ENCODE measurements at regions not wholly inside any gene's neighbourhood (a gene's known extent, or its start where the extent isn't known, plus 50 kb on each side); places are given as distances from the start of the nearest gene placed in this dataset.

- H3K4me3 ChIP-seq (replicated peaks; ENCODE audit: insufficient read depth, low read length), result no peak overlapping the region
- no peak overlapping the region for H3K27ac ChIP-seq (replicated peaks)
- TF ChIP-seq GABPA (IDR thresholded peaks at IDR 0.05; ENCODE audit: low read depth) (no peak), CTCF (IDR thresholded peaks at IDR 0.05; ENCODE audit: insufficient read depth, low read length) (no peak), REST (IDR thresholded peaks at IDR 0.05; ENCODE audit: insufficient replicate concordance, low read depth) (no peak), POLR2AphosphoS5 (IDR thresholded peaks at IDR 0.05; ENCODE audit: low read depth) (no peak), SPI1 (IDR thresholded peaks at IDR 0.05; ENCODE audit: borderline replicate concordance, low read depth) (no peak)
- DNase-seq (ENCODE audit: low read depth in 1 of 2, low spot score in 1 of 2), result no peak
- no peaks in the 10 kb centered on the region for H3K27me3 ChIP-seq (ENCODE audit: insufficient read depth, poor library complexity, severe bottlenecking)
Observed at GRCh38 chr1:87829360-87829759, 500.7 kb downstream of the LMO4 start.

GRCh38 chr1:87830432-87830978, 501.8 kb downstream of the LMO4 start:
- Histone ChIP-seq H3K27ac (replicated peaks) (no peak overlapping the region), H3K4me3 (replicated peaks; ENCODE audit: insufficient read depth, low read length) (no peak overlapping the region), H3K27me3 (ENCODE audit: insufficient read depth, poor library complexity, severe bottlenecking) (no peaks in the 10 kb centered on the region)
- TF ChIP-seq CTCF (IDR thresholded peaks at IDR 0.05; ENCODE audit: insufficient read depth, low read length) (no peak), GABPA (IDR thresholded peaks at IDR 0.05; ENCODE audit: low read depth) (no peak), POLR2AphosphoS5 (IDR thresholded peaks at IDR 0.05; ENCODE audit: low read depth) (no peak), SPI1 (IDR thresholded peaks at IDR 0.05; ENCODE audit: borderline replicate concordance, low read depth) (no peak), REST (IDR thresholded peaks at IDR 0.05; ENCODE audit: insufficient replicate concordance, low read depth) (no peak)
- DNase-seq (ENCODE audit: low read depth in 1 of 2, low spot score in 1 of 2), result no peak

GRCh38 chr1:87833166-87833565, 504.5 kb downstream of the LMO4 start:
- no peak overlapping the region for H3K27ac ChIP-seq (replicated peaks)
- H3K27me3 ChIP-seq (ENCODE audit: insufficient read depth, poor library complexity, severe bottlenecking), result no peaks in the 10 kb centered on the region
- TF ChIP-seq POLR2AphosphoS5 (IDR thresholded peaks at IDR 0.05; ENCODE audit: low read depth) (no peak), SPI1 (IDR thresholded peaks at IDR 0.05; ENCODE audit: borderline replicate concordance, low read depth) (no peak), CTCF (IDR thresholded peaks at IDR 0.05; ENCODE audit: insufficient read depth, low read length) (no peak), REST (IDR thresholded peaks at IDR 0.05; ENCODE audit: insufficient replicate concordance, low read depth) (no peak), GABPA (IDR thresholded peaks at IDR 0.05; ENCODE audit: low read depth) (no peak)
- DNase-seq (ENCODE audit: low read depth in 1 of 2, low spot score in 1 of 2), result no peak
- no peak overlapping the region for H3K4me3 ChIP-seq (replicated peaks; ENCODE audit: insufficient read depth, low read length)

Measured in HL-60 (cell line).